ENCODE measurements at regions not wholly inside any gene's neighbourhood (a gene's known extent, or its start where the extent isn't known, plus 50 kb on each side); places are given as distances from the start of the nearest gene placed in this dataset.

DNA sequence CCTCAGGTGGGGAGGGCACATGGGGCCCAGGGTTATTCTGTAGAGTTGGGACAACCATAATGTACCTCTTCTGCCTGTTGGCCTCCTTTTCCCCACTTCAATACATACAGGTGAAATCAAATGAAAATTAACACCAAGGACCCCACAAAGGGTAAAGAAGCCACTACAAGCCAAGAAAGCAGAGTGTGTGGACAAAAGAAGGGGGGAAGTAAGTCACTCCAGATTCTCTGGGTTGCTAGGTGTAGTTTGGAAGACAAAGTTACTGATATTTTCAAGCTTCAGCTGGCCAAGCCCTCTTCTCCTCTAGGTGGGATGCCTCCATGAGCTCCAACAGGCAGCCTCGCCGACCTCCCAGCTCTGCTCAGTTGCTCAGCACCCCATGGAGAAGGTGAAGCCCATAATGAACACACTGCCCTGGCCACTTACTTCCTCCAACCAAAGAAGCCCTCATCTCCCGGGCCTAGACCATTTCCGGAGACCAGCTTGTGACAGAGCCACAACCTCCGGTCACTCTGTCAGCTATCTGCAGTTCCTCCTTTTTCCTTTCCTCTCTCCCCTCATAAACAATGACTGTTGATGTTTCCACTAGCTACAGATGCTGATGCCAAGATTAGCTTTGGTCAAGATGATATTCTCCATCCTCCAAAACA lies 66.8 kb upstream of the MED4 start:
- TF ChIP-seq, protein P1, sequence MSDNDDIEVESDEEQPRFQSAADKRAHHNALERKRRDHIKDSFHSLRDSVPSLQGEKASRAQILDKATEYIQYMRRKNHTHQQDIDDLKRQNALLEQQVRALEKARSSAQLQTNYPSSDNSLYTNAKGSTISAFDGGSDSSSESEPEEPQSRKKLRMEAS (IDR thresholded peaks at IDR 0.05) = no peak
- TF ChIP-seq, protein P2, sequence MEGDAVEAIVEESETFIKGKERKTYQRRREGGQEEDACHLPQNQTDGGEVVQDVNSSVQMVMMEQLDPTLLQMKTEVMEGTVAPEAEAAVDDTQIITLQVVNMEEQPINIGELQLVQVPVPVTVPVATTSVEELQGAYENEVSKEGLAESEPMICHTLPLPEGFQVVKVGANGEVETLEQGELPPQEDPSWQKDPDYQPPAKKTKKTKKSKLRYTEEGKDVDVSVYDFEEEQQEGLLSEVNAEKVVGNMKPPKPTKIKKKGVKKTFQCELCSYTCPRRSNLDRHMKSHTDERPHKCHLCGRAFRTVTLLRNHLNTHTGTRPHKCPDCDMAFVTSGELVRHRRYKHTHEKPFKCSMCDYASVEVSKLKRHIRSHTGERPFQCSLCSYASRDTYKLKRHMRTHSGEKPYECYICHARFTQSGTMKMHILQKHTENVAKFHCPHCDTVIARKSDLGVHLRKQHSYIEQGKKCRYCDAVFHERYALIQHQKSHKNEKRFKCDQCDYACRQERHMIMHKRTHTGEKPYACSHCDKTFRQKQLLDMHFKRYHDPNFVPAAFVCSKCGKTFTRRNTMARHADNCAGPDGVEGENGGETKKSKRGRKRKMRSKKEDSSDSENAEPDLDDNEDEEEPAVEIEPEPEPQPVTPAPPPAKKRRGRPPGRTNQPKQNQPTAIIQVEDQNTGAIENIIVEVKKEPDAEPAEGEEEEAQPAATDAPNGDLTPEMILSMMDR (CRISPR knock-in tag; IDR thresholded peaks at IDR 0.05) = no peak
- TF ChIP-seq FOSL1 (CRISPR knock-in tag; IDR thresholded peaks at IDR 0.05; ENCODE audit: borderline replicate concordance) (no peak), MEF2D (CRISPR knock-in tag; IDR thresholded peaks at IDR 0.05) (no peak), POLR2A (IDR thresholded peaks at IDR 0.05; ENCODE audit: insufficient read depth in 1 of 2, low read depth in 2 of 2, low read length in 2 of 2) (no peak), BRD4 (CRISPR knock-in tag; IDR thresholded peaks at IDR 0.05) (no peak), JUND (CRISPR knock-in tag; IDR thresholded peaks at IDR 0.05) (no peak), GATAD1 (CRISPR knock-in tag; IDR thresholded peaks at IDR 0.05) (no peak), ZNF678 (CRISPR knock-in tag; IDR thresholded peaks at IDR 0.05) (no peak), ZBTB7A (CRISPR knock-in tag; IDR thresholded peaks at IDR 0.05) (no peak)
- TF ChIP-seq, protein P3, sequence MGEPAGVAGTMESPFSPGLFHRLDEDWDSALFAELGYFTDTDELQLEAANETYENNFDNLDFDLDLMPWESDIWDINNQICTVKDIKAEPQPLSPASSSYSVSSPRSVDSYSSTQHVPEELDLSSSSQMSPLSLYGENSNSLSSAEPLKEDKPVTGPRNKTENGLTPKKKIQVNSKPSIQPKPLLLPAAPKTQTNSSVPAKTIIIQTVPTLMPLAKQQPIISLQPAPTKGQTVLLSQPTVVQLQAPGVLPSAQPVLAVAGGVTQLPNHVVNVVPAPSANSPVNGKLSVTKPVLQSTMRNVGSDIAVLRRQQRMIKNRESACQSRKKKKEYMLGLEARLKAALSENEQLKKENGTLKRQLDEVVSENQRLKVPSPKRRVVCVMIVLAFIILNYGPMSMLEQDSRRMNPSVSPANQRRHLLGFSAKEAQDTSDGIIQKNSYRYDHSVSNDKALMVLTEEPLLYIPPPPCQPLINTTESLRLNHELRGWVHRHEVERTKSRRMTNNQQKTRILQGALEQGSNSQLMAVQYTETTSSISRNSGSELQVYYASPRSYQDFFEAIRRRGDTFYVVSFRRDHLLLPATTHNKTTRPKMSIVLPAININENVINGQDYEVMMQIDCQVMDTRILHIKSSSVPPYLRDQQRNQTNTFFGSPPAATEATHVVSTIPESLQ (CRISPR knock-in tag; conservative IDR thresholded peaks at IDR 0.05) = no peak
- TF ChIP-seq, protein P4, sequence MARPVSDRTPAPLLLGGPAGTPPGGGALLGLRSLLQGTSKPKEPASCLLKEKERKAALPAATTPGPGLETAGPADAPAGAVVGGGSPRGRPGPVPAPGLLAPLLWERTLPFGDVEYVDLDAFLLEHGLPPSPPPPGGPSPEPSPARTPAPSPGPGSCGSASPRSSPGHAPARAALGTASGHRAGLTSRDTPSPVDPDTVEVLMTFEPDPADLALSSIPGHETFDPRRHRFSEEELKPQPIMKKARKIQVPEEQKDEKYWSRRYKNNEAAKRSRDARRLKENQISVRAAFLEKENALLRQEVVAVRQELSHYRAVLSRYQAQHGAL (CRISPR knock-in tag; IDR thresholded peaks at IDR 0.05; ENCODE audit: not compliant biosample characterization) = no peak
- TF ChIP-seq, protein P5, sequence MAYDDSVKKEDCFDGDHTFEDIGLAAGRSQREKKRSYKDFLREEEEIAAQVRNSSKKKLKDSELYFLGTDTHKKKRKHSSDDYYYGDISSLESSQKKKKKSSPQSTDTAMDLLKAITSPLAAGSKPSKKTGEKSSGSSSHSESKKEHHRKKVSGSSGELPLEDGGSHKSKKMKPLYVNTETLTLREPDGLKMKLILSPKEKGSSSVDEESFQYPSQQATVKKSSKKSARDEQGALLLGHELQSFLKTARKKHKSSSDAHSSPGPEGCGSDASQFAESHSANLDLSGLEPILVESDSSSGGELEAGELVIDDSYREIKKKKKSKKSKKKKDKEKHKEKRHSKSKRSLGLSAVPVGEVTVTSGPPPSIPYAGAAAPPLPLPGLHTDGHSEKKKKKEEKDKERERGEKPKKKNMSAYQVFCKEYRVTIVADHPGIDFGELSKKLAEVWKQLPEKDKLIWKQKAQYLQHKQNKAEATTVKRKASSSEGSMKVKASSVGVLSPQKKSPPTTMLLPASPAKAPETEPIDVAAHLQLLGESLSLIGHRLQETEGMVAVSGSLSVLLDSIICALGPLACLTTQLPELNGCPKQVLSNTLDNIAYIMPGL (CRISPR knock-in tag; IDR thresholded peaks at IDR 0.05; ENCODE audit: borderline replicate concordance in 1 of 2, low read depth in 1 of 2) = no peak

Measured in HepG2 (cell line).